ENCODE measurements at regions not wholly inside any gene's neighbourhood (a gene's known extent, or its start where the extent isn't known, plus 50 kb on each side); places are given as distances from the start of the nearest gene placed in this dataset.

DNA sequence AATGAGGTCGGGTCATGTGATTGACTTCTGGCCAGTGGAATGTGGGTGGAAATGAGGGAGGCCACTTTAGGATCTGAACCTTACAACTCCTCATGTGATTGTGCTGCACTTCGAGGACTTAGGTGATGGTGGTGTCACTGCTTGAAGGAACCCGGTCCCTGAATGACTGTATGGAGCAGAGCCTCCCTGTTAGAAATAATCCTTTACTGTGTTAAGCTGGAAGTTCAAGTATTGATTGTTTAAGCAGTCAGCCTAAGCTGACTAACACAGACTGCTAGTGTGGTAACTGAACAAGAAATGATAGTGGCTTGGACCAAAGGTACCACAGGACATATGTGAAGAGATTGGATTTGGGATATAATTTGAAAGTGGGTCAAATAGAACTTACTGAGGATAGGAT is 138.0 kb downstream of the OPN5 start:
- no peak for DNase-seq (ENCODE audit: low read depth)
- no peak for TF ChIP-seq CTCF (conservative IDR thresholded peaks at IDR 0.05; ENCODE audit: control insufficient read depth, insufficient read depth, low read depth, low read length)
- H3K4me3 ChIP-seq (ENCODE audit: control insufficient read depth, low read depth, low read length), result no peak overlapping the region

- no peak overlapping the region for H3K4me3 ChIP-seq (ENCODE audit: control insufficient read depth, low read depth, low read length)
- no peak for DNase-seq (ENCODE audit: low read depth)
- no peak for TF ChIP-seq CTCF (conservative IDR thresholded peaks at IDR 0.05; ENCODE audit: control insufficient read depth, insufficient read depth, low read depth, low read length)
Measured at GRCh38 chr6:47917811-47918210, 136.0 kb downstream of the OPN5 start.

DNA sequence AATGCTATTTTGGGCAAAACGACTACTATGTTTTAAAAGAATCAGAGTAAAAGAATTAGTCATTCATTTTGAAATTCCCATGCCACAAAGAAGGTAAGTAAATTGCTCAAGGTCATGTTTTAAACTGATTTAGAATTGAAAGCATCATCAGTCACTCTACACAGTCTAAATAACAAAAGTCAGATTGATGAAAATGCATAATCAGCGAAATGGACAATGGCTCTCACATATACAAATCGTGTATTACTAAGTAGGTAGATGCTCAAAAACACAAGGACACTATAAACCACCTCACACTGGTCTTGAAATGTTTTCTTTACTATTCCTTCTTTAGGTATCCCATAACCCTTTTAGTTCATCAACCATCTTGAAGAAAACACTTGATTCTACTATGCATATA is 135.4 kb downstream of the OPN5 start:
- DNase-seq (ENCODE audit: low read depth), result no peak
- H3K4me3 ChIP-seq (ENCODE audit: control insufficient read depth, low read depth, low read length), result no peak overlapping the region
- no peak for TF ChIP-seq CTCF (conservative IDR thresholded peaks at IDR 0.05; ENCODE audit: control insufficient read depth, insufficient read depth, low read depth, low read length)

GRCh38 chr6:47915017-47915416 is 133.2 kb downstream of the OPN5 start:
- no peak for TF ChIP-seq CTCF (conservative IDR thresholded peaks at IDR 0.05; ENCODE audit: control insufficient read depth, insufficient read depth, low read depth, low read length)
- no peak overlapping the region for H3K4me3 ChIP-seq (ENCODE audit: control insufficient read depth, low read depth, low read length)
- DNase-seq (ENCODE audit: low read depth), result no peak

DNA sequence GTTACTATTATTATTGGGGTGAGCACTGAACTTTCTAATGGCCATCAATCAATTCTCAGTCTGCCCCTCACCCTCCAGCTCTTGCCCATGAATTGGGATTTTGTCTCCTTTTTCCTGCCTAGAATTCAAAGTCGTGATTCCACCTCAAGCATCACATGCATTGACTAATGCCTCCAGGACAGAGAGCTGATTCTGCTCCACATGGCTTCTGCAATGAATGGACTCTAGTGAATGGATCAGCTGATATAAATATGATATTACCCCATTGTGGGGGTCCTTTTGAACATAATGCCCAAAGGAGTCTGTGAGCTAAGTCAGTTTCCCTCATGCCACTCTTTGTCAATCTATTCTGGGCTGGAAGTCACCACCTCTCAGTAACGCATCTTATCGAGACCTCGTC is 126.4 kb downstream of the OPN5 start:
- TF ChIP-seq CTCF (conservative IDR thresholded peaks at IDR 0.05; ENCODE audit: control insufficient read depth, insufficient read depth, low read depth, low read length), result no peak
- no peak for DNase-seq (ENCODE audit: low read depth)
- no peak overlapping the region for H3K4me3 ChIP-seq (ENCODE audit: control insufficient read depth, low read depth, low read length)

GRCh38 chr6:47905717-47906116 is 123.9 kb downstream of the OPN5 start:
- no peak overlapping the region for H3K4me3 ChIP-seq (ENCODE audit: control insufficient read depth, low read depth, low read length)
- no peak for TF ChIP-seq CTCF (conservative IDR thresholded peaks at IDR 0.05; ENCODE audit: control insufficient read depth, insufficient read depth, low read depth, low read length)
- DNase-seq (ENCODE audit: low read depth), result no peak

- no peak for TF ChIP-seq CTCF (conservative IDR thresholded peaks at IDR 0.05; ENCODE audit: control insufficient read depth, insufficient read depth, low read depth, low read length)
- peak; percentile 28 for DNase-seq (ENCODE audit: low read depth)
- no peak overlapping the region for H3K4me3 ChIP-seq (ENCODE audit: control insufficient read depth, low read depth, low read length)
Measured at GRCh38 chr6:47897247-47897646, 115.4 kb downstream of the OPN5 start.
